ENCODE measurements at regions not wholly inside any gene's neighbourhood (a gene's known extent, or its start where the extent isn't known, plus 50 kb on each side); places are given as distances from the start of the nearest gene placed in this dataset.

GRCh38 chr11:10638316-10638925, 55.1 kb downstream of the IRAG1 start:
- H3K4me1 ChIP-seq = peaks cover 24 to 25% (median 24%) of the 10 kb centered on the region in 4 donors
- no peaks in the 10 kb centered on the region for H3K36me3 ChIP-seq
- DNase-seq (no peak), ATAC-seq (ENCODE audit: low FRiP score in 2 of 2) (no peak)
- H3K4me3 ChIP-seq = no peak overlapping the region
- TF ChIP-seq POLR2A (IDR thresholded peaks at IDR 0.05) = no peak
- no peak for TF ChIP-seq CTCF (IDR thresholded peaks at IDR 0.05)
- 94 to 95% methylated on average over 3 of the region's 3 CpGs for WGBS, 2 donors
- H3K27ac ChIP-seq = no peak overlapping the region
- H3K27me3 ChIP-seq = no peaks in the 10 kb centered on the region
- H3K9me3 ChIP-seq = no peaks in the 10 kb centered on the region

- H3K36me3 ChIP-seq = no peaks in the 10 kb centered on the region
- peaks cover 24 to 25% (median 24%) of the 10 kb centered on the region in 4 donors for H3K4me1 ChIP-seq
- H3K9me3 ChIP-seq = no peaks in the 10 kb centered on the region
- no peak for TF ChIP-seq POLR2AphosphoS5 (IDR thresholded peaks at IDR 0.05)
- no peak for TF ChIP-seq EP300 (IDR thresholded peaks at IDR 0.05)
- TF ChIP-seq CTCF (IDR thresholded peaks at IDR 0.05) = no peak
- no peak for TF ChIP-seq POLR2A (IDR thresholded peaks at IDR 0.05)
- 52 to 65% methylated on average over 1 of the region's 1 CpG for WGBS, 2 donors
- H3K4me3 ChIP-seq = no peak overlapping the region
- H3K27ac ChIP-seq = no peak overlapping the region
- H3K27me3 ChIP-seq = no peaks in the 10 kb centered on the region
- DNase-seq (no peak), ATAC-seq (ENCODE audit: low FRiP score in 2 of 2) (no peak)
Observed at GRCh38 chr11:10637731-10638151, 55.8 kb downstream of the IRAG1 start.

DNA sequence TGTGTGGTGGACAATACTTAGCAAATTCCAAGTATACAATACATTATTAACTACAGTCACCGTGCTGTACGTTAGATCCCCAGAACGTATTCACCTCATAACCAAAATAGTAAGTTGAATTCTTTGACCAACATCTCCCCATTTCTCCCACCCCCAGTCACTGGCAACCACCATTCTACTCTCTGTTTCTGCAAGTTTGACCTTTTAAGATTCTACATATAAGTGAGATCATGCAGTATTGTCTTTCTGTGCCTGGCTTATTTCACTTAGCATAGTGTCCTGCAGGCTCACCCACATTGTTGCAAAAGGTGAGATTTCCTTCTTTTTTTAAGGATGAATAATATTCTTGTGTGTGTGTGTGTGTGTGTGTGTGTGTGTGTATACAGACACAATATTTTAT, 59.1 kb downstream of the IRAG1 start:
- H3K36me3 ChIP-seq = no peaks in the 10 kb centered on the region
- DNase-seq (no peak), ATAC-seq (ENCODE audit: low FRiP score in 2 of 2) (no peak)
- TF ChIP-seq POLR2A (IDR thresholded peaks at IDR 0.05) = no peak
- no peak for TF ChIP-seq CTCF (IDR thresholded peaks at IDR 0.05)
- no peak for TF ChIP-seq POLR2AphosphoS5 (IDR thresholded peaks at IDR 0.05)
- no peak for TF ChIP-seq EP300 (IDR thresholded peaks at IDR 0.05)
- no peaks in the 10 kb centered on the region for H3K9me3 ChIP-seq
- no peaks in the 10 kb centered on the region for H3K27me3 ChIP-seq
- 94% methylated on average over 3 of the region's 3 CpGs for WGBS, 2 donors
- no peaks in the 10 kb centered on the region for H3K4me1 ChIP-seq
- no peak overlapping the region for H3K27ac ChIP-seq
- no peak overlapping the region for H3K4me3 ChIP-seq

GRCh38 chr11:10633261-10633660, 60.3 kb downstream of the IRAG1 start:
- Histone ChIP-seq H3K27ac (no peak overlapping the region), H3K4me3 (no peak overlapping the region), H3K36me3 (no peaks in the 10 kb centered on the region), H3K27me3 (no peaks in the 10 kb centered on the region), H3K9me3 (no peaks in the 10 kb centered on the region), H3K4me1 (no peaks in the 10 kb centered on the region)
- TF ChIP-seq POLR2A (IDR thresholded peaks at IDR 0.05) (no peak), CTCF (IDR thresholded peaks at IDR 0.05) (no peak), POLR2AphosphoS5 (IDR thresholded peaks at IDR 0.05) (no peak), EP300 (IDR thresholded peaks at IDR 0.05) (no peak)
- ATAC-seq (ENCODE audit: low FRiP score in 2 of 2) (no peak), DNase-seq (no peak)
- 79 to 84% methylated on average over 10 to 11 of the region's 11 CpGs for WGBS, 2 donors

GRCh38 chr11:10632483-10632882, 61.1 kb downstream of the IRAG1 start:
- Histone ChIP-seq H3K4me3 (no peak overlapping the region), H3K4me1 (no peaks in the 10 kb centered on the region), H3K36me3 (no peaks in the 10 kb centered on the region), H3K27ac (no peak overlapping the region), H3K27me3 (no peaks in the 10 kb centered on the region), H3K9me3 (no peaks in the 10 kb centered on the region)
- no peak for DNase-seq
- TF ChIP-seq EP300 (IDR thresholded peaks at IDR 0.05) = no peak
- TF ChIP-seq CTCF (IDR thresholded peaks at IDR 0.05) = no peak
- TF ChIP-seq POLR2AphosphoS5 (IDR thresholded peaks at IDR 0.05) = no peak
- TF ChIP-seq POLR2A (IDR thresholded peaks at IDR 0.05) = no peak
- WGBS, 2 donors = 80 to 82% methylated on average over 5 of the region's 5 CpGs
- ATAC-seq (ENCODE audit: low FRiP score in 2 of 2) = no peak
